HG03354 (cell line): ENCODE measurements at regions not wholly inside any gene's neighbourhood (a gene's known extent, or its start where the extent isn't known, plus 50 kb on each side); places are given as distances from the start of the nearest gene placed in this dataset.

Source experiments
- ATAC-seq: cut with Tn5 transposase; IDR thresholded peaks from one replicate; pipeline ENCODE4 v1.9.1; 2021; ENCODE audit warnings: mild to moderate bottlenecking; ENCODE audit not compliant: unreplicated experiment, poor library complexity, severe bottlenecking

DNA sequence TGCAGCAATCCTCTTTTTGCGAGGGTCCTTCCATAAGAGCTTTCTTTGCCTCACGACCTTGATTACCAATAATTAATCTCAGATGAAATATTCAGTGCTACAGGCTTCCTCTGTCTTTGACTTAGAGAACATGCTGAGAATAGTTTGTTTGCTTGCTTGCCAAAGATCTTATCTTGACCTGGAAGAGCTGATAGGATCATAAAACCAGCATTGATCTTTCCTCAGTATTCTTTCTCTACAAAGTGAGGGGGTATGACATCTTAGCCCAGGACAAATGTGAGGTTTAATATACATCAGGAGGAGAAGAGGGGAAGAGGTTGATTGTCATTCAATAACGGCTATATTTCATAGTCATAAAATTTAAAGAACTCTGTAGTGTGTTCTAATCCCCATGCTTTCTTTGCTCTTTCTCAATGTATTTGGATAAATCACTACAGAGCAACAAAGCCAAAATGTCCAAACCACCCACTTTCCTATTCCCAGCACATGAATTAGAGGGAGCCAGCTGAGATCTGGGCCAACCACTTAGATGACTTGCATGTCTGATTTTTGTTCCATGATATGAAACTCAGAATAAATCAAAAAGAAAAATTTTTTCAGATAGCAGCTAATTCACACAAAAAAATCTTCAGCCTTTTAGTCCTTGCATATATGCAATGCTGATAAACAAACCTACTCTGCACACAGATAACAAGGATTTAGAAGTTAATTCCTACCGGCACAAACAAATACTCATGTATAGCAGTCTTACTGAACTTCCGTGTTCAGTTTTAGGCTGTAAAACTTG is 50.5 kb upstream of the IPO9 start:
- ATAC-seq, result no peak
